A549 (cell line): ENCODE measurements at regions not wholly inside any gene's neighbourhood (a gene's known extent, or its start where the extent isn't known, plus 50 kb on each side); places are given as distances from the start of the nearest gene placed in this dataset.

Experiments
- ATAC-seq, 2 experiments: fragments of 200-7000 bp in 1 of 2; fragments of >200 bp in 1 of 2; cut with Nextera tagmentation in 1 of 2; cut with Tn5 transposase in 1 of 2; 3 replicates each; pipeline versions ENCODE4 v1.8.0 to v1.9.1; 2018 to 2020; ENCODE audit warnings: mild to moderate bottlenecking in 1 of 2, moderate library complexity in 1 of 2
- CTCF ChIA-PET: fragments of 300-600 bp; sonication (Branson Sonifier 250); formaldehyde crosslinking; extraction: SDS; loops from one replicate; lab custom pipeline; 2021; ENCODE audit warnings: antibody characterized with exemption, inconsistent platforms; lab: Yijun Ruan, JAX
- POLR2A ChIA-PET: fragments of 350-600 bp; formaldehyde crosslinking; extraction: SDS; loops from one replicate; lab custom pipeline; 2021; ENCODE audit warnings: antibody characterized with exemption, inconsistent platforms; lab: Yijun Ruan, JAX
- DNase-seq, 2 experiments: peaks; one replicate each; pipeline versions ENCODE4 v3.0.0 to v3.0.0-alpha.2; 2011 to 2016; ENCODE audit warnings: low read depth in 1 of 2, low spot score in 1 of 2
- FAIRE-seq: peaks from 2 replicates; lab custom pipeline; 2011; peaks lifted over from hg19 to GRCh38; lab: Jason Lieb, UNC
- H3K27ac ChIP-seq, 2 experiments: fragments of >200 bp; sonication (Bioruptor Twin); formaldehyde crosslinking; 3 replicates each; pipeline ENCODE4 v1.5.1; 2016 to 2017
- H3K4me1 ChIP-seq: fragments of >200 bp; sonication (Bioruptor Twin); formaldehyde crosslinking; 3 replicates; pipeline ENCODE4 v1.6.1; 2016
- H3K4me2 ChIP-seq: fragments of >200 bp; sonication (Bioruptor Twin); formaldehyde crosslinking; 3 replicates; pipeline ENCODE4 v1.6.1; 2016
- H3K4me3 ChIP-seq: fragments of >200 bp; sonication (Bioruptor Twin); formaldehyde crosslinking; 3 replicates; pipeline ENCODE4 v1.5.1; 2016
- H3K9me3 ChIP-seq: fragments of >200 bp; sonication (Bioruptor Twin); formaldehyde crosslinking; 3 replicates; pipeline ENCODE4 v1.6.1; 2016
- ATOH8 ChIP-seq: fragments of 250-450 bp; sonication (Bioruptor Pico); IDR thresholded peaks from 2 replicates; pipeline ENCODE4 v1.5.0; 2020; ENCODE audit warnings: low read depth, mild to moderate bottlenecking, moderate library complexity
- BCL3 ChIP-seq: fragments of >200 bp; sonication (Bioruptor Twin); formaldehyde crosslinking; IDR thresholded peaks from 3 replicates; pipeline ENCODE4 v1.6.1; 2016
- EHMT2 ChIP-seq: fragments of 200-600 bp; sonication (generic); IDR thresholded peaks from 2 replicates; pipeline ENCODE4 v1.6.1; 2016; ENCODE audit warnings: antibody characterized with exemption, low read depth, mild to moderate bottlenecking, moderate library complexity
- EP300 ChIP-seq, 2 experiments: fragments of >200 bp; sonication (Bioruptor Twin); formaldehyde crosslinking; IDR thresholded peaks; 2 replicates in 1 of 2; 3 replicates in 1 of 2; pipeline ENCODE4 v1.6.1; 2016 to 2017
- FOSL2 ChIP-seq, 2 experiments: fragments of 450-650 bp in 1 of 2; fragments of >200 bp in 1 of 2; sonication (Bioruptor Twin) in 1 of 2; formaldehyde crosslinking; IDR thresholded peaks; 2 replicates each; pipeline versions ENCODE4 v1.5.0 to v1.6.1; 2016 to 2020; ENCODE audit warnings: mild to moderate bottlenecking in 1 of 2, moderate library complexity in 1 of 2
- HES2 ChIP-seq: fragments of >200 bp; sonication (Bioruptor Twin); formaldehyde crosslinking; IDR thresholded peaks from 2 replicates; pipeline ENCODE4 v1.6.1; 2016
- HEYL ChIP-seq: fragments of 250-450 bp; sonication (Bioruptor Pico); IDR thresholded peaks from 2 replicates; pipeline ENCODE4 v1.8.0; 2021; ENCODE audit warnings: mild to moderate bottlenecking, moderate library complexity
- HOXA7 ChIP-seq: fragments of 250-450 bp; sonication (Bioruptor Pico); IDR thresholded peaks from 2 replicates; pipeline ENCODE4 v1.5.0; 2020; ENCODE audit warnings: mild to moderate bottlenecking, moderate library complexity
- JUN ChIP-seq, 2 experiments: fragments of >200 bp; sonication (Bioruptor Twin); formaldehyde crosslinking; IDR thresholded peaks; 2 replicates in 1 of 2; 3 replicates in 1 of 2; pipeline ENCODE4 v1.6.1; 2016 to 2017
- MAFK ChIP-seq: fragments of 450-650 bp; IDR thresholded peaks from 2 replicates; pipeline ENCODE4 v1.6.1; 2014; ENCODE audit not compliant: partially characterized antibody
- NFE2L2 ChIP-seq: fragments of 150-350 bp; conservative IDR thresholded peaks from 2 replicates; pipeline ENCODE4 v1.6.1; 2014; ENCODE audit warnings: low read length
- NR3C1 ChIP-seq: fragments of >200 bp; sonication (Bioruptor Twin); formaldehyde crosslinking; IDR thresholded peaks from 3 replicates; pipeline ENCODE4 v1.6.1; 2017
- PHF8 ChIP-seq: fragments of 200-600 bp; sonication (generic); IDR thresholded peaks from 2 replicates; pipeline ENCODE4 v1.6.1; 2016; ENCODE audit warnings: low read depth, mild to moderate bottlenecking, antibody characterized with exemption, moderate library complexity, borderline replicate concordance
- POLR2A ChIP-seq: IDR thresholded peaks from 2 replicates; pipeline ENCODE4 v1.6.1; 2012; ENCODE audit warnings: mild to moderate bottlenecking, low read length
- POLR2AphosphoS2 ChIP-seq: conservative IDR thresholded peaks from 2 replicates; pipeline ENCODE4 v1.6.1; 2012; ENCODE audit warnings: low read length, improper control_type of control experiment, inconsistent platforms
- RFX5 ChIP-seq: fragments of 450-650 bp; IDR thresholded peaks from 2 replicates; pipeline ENCODE4 v1.7.1; 2014; ENCODE audit warnings: antibody characterized with exemption, mild to moderate bottlenecking, moderate library complexity
- RNF2 ChIP-seq: fragments of 200-600 bp; sonication (generic); IDR thresholded peaks from 2 replicates; pipeline ENCODE4 v1.6.1; 2016; ENCODE audit warnings: low read depth, mild to moderate bottlenecking, antibody characterized with exemption, moderate library complexity, borderline replicate concordance
- ZFP36 ChIP-seq: fragments of 450-650 bp; IDR thresholded peaks from 2 replicates; pipeline ENCODE4 v1.6.1; 2014; ENCODE audit warnings: borderline replicate concordance; ENCODE audit not compliant: partially characterized antibody
- ZSCAN20 ChIP-seq: fragments of 250-450 bp; sonication (Bioruptor Pico); IDR thresholded peaks from 2 replicates; pipeline ENCODE4 v1.8.0; 2022; ENCODE audit warnings: mild to moderate bottlenecking, moderate library complexity
- WGBS: methylation state at CpG from one replicate; pipeline ENCODE4 v1.1.6; 2017; ENCODE audit errors: missing lambda C conversion rate; 5-methylcytosine and 5-hydroxymethylcytosine counted together

- H3K9me3 ChIP-seq: no peaks in the 10 kb centered on the region
- FAIRE-seq: no peak
- 0% methylated on average over 4 of the region's 22 CpGs for WGBS
- peak overlapping the region; percentile 52 for H3K4me3 ChIP-seq
- CTCF ChIA-PET: interaction anchor here (0.8 to 2.9 kb wide), 5 partner anchors 9 to 81 kb away, joined by 3 to 18 read pairs (median 3); no protein-coding TSS in a partner anchor
- POLR2A ChIA-PET: interaction anchor here (0.8 to 2.5 kb wide), 5 partner anchors 9 to 74 kb away, joined by 3 to 11 read pairs (median 3); no protein-coding TSS in a partner anchor
- H3K4me1 ChIP-seq: peaks cover 84% of the 10 kb centered on the region
- TF ChIP-seq RFX5 (no peak), POLR2AphosphoS2 (0 out of 2 replicates have a peak, but pooled peaks have one; percentile 68)
- H3K4me2 ChIP-seq: peak overlapping the region; percentile 96
- H3K27ac ChIP-seq: peak overlapping the region; percentile 99 to 100
- peak; percentile 14 to 46; a peak in 4 of 6 replicates for ATAC-seq
- DNase-seq: peak in 1 of 2 experiments; percentile 67
These were observed 62.5 kb upstream of the PPARA start for GRCh38 chr22:46087816-46088277.

GRCh38 chr22:46088541-46089311 is 61.6 kb upstream of the PPARA start:
- TF ChIP-seq NFE2L2 (no peak), POLR2A (no peak), PHF8 (no peak), EHMT2 (no peak), FOSL2 (IDR thresholded peaks at IDR 0.05) (no peak), FOSL2 (CRISPR knock-in tag; IDR thresholded peaks at IDR 0.05) (no peak), RFX5 (no peak), HEYL (no peak), NR3C1 (no peak), ZFP36 (no peak), MAFK (no peak), RNF2 (no peak), HES2 (no peak), BCL3 (no peak)
- TF ChIP-seq, all 56 proteins: peak for 0
- H3K4me3 ChIP-seq: peak overlapping the region; percentile 23; the same call in 2 of the 3 replicates
- FAIRE-seq (no peak), DNase-seq (no peak), ATAC-seq (no peak)
- peaks cover 84% of the 10 kb centered on the region for H3K4me1 ChIP-seq
- WGBS: 86% methylated on average over 12 of the region's 25 CpGs
- H3K9me3 ChIP-seq: no peaks in the 10 kb centered on the region
- H3K27ac ChIP-seq: peak overlapping the region; percentile 99 to 100
- peak overlapping the region; percentile 96 for H3K4me2 ChIP-seq
- CTCF ChIA-PET: interaction anchor here (0.8 to 2.9 kb wide), 7 partner anchors 8 to 94 kb away, joined by 3 to 18 read pairs (median 4); no protein-coding TSS in a partner anchor
- POLR2A ChIA-PET: interaction anchor here (1.0 to 2.5 kb wide), 3 partner anchors 10 to 75 kb away, joined by 3 to 11 read pairs (median 3); no protein-coding TSS in a partner anchor

- Histone ChIP-seq H3K9me3 (no peaks in the 10 kb centered on the region), H3K4me3 (no peak overlapping the region), H3K27ac (peak overlapping the region; percentile 5 to 99; a peak in 4 of 6 replicates), H3K4me1 (peaks cover 82% of the 10 kb centered on the region), H3K4me2 (0 out of 3 replicates have a peak overlapping the region, but pooled peaks have one; percentile 96)
- 93% methylated on average over 14 of the region's 24 CpGs for WGBS
- TF ChIP-seq HOXA7 (CRISPR knock-in tag) (no peak), HEYL (no peak), ZFP36 (no peak), EP300 (IDR thresholded peaks at IDR 0.05) (no peak), JUN (IDR thresholded peaks at IDR 0.05) (no peak), ZSCAN20 (CRISPR knock-in tag) (no peak), ATOH8 (CRISPR knock-in tag) (no peak), RFX5 (no peak), BCL3 (no peak), NFE2L2 (no peak)
- no peak for FAIRE-seq
- no peak for DNase-seq
- ChIA-PET CTCF (interaction anchor here (0.8 to 2.9 kb wide), 5 partner anchors 8 to 95 kb away, joined by 3 to 18 read pairs (median 5); no protein-coding TSS in a partner anchor), POLR2A (interaction anchor here (2.5 kb wide), 1 partner anchor 11 kb away, joined by 11 read pairs; no protein-coding TSS in a partner anchor)
- no peak for ATAC-seq
These were observed 60.8 kb upstream of the PPARA start for GRCh38 chr22:46089426-46090035.
